ENCODE measurements at regions not wholly inside any gene's neighbourhood (a gene's known extent, or its start where the extent isn't known, plus 50 kb on each side); places are given as distances from the start of the nearest gene placed in this dataset.

DNA sequence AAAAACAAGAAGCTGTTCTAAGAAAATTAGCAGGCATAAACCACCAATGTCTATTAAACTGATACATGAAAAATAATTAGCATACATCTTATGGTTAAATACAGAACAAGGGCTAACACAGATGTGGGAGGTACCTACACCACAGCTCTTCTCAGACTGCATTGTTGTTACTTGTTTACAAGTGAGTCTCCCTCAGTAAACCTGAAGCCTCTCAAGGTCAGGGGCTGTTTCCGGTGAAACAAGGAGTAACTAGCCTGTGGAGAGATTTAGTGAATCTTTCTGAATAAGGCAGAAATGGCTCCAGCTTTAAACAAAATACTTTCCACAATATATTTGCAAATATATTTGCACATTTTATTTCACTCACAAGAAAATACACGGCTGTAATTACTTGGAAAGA is 244.0 kb downstream of the FIGN start:
- TF ChIP-seq, protein P1, sequence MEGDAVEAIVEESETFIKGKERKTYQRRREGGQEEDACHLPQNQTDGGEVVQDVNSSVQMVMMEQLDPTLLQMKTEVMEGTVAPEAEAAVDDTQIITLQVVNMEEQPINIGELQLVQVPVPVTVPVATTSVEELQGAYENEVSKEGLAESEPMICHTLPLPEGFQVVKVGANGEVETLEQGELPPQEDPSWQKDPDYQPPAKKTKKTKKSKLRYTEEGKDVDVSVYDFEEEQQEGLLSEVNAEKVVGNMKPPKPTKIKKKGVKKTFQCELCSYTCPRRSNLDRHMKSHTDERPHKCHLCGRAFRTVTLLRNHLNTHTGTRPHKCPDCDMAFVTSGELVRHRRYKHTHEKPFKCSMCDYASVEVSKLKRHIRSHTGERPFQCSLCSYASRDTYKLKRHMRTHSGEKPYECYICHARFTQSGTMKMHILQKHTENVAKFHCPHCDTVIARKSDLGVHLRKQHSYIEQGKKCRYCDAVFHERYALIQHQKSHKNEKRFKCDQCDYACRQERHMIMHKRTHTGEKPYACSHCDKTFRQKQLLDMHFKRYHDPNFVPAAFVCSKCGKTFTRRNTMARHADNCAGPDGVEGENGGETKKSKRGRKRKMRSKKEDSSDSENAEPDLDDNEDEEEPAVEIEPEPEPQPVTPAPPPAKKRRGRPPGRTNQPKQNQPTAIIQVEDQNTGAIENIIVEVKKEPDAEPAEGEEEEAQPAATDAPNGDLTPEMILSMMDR (IDR thresholded peaks at IDR 0.05) = no peak
- no peak for TF ChIP-seq POLR2A (IDR thresholded peaks at IDR 0.05)
